ENCODE measurements at regions not wholly inside any gene's neighbourhood (a gene's known extent, or its start where the extent isn't known, plus 50 kb on each side); places are given as distances from the start of the nearest gene placed in this dataset.
A peak's percentile ranks its signal among the peaks of the same experiment; 100 is the strongest.

DNA sequence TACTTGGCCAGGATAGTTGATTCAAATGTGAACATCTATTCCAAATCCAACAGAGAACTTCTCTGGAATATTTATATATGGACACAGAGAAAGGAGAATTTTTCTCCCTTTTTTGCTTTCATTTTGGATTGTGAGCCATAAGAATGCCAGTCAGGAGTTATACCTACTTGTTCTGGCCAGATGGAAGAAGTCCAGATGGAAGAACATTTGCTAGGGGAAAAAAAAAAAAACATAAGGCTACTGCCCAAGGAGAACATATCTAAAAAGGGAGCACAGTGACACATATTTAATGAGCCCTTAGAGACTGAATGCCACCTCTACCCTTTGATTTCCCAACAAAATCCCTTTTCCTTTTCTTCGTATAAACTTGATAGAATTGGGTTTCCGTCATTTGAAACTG, 61.7 kb upstream of the PPP2R2B start:
- no peak for DNase-seq

DNA sequence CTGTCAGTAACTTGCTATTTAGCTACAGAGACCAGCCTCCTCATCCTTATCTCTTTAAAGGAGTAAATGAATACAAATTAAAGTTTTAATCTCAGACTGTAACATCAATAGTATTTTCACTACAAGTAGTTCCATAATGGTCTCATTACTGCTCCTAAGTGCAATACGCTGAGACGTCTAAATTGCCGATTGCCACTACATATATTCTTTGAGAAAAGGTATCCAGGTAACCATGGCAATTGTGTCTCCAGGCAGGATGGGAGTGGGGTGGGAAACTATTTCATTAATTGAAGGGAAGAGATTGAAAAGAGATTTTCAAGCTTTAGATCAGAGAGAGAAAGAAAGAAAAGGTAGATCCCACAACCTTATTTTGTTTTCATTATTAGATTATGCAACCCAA, 65.5 kb upstream of the PPP2R2B start:
- no peak for DNase-seq

DNA sequence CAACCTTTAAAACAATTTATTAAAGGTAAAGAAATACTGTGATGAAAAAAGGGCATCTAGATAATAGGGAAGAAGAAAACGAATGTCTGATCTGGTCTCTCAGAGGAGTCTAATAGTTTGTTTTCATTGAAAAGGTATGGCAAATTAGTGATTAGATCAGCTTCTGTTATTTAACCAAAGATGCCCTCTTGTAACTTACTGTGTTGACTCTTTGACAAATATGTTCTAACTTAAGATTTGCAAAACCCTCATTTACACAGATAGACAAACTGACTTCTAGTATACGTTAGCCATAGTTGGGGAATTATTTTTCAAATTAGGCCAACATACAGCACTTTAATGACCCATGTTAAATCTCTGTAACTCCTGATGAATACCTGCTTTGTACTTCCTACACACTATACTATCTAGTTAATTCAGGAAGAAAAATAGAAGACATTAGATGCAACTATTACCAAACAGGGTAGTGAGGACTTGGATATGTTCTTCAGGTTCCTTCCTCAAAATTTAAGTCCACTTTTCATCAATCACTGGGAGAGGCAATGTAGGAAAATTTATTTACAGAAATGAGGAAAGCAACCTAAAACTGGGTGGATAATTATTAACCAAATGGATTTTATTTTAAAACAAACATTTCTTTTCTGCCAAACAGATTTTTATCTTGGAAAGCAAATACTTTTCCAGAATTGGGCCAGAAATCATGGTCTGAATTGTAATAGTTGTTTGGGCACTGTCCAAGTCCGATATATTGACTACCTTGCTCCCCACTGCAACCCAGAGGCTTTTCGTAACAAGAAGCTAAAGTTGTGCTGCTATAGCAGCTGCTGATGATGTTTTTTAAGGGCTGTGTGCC, 66.4 kb upstream of the PPP2R2B start:
- no peak for DNase-seq

DNA sequence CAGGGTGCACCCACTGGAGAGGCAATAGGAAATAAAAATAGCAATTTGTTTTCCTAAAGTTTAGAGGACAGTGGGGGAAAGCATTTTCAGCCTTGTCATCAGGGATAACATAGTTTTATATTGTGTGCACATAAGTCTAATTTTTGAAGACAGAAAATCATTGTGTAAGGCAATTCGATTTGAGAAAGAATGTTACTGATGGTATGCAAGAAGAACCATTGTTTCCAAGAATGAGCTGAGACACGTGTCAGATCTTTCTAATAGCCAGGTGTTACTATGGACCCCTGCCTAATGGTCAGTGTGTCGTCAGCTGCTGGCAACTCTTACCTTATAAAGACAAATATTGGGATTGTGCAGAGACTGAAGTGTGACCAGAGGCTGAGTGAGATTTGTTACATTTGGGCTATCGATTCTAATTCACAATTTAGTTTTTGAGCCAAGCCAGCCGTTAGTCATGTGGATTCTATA, 67.1 kb upstream of the PPP2R2B start:
- no peak for DNase-seq

DNA sequence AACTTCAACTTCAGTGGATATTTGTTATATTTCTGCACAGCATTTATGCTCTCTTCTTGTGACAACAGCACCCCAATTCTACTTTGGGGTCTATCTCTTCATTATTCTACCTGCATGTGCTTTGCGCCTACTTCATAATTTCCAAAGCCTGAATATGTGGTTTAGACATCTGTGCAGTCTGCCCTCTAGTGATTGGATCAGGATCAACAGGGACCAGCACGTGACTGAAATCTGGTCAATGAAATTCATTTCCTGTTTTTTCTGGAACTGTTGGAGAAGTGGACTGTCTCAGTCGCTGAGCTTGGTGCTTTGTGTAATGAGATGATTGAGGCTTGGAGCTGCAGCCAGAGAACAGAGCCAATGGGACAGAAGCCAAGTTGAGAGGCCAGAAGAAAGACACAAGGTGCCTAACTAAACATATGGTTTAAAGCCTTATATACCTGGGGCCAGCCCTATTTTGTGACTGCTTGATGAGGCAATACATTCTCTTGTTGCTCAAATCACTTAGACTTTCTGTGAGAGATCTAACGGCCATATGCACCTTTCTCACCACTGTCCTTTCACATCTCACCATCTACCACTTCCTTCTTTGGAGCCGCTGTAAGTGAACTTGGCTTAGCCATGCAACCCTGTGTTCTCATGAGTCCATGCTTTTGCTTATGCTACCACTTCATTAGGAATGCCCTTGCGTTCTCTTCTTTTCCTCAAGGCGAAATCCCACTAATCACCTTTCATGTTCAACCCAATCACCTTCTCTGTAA, 68.8 kb upstream of the PPP2R2B start:
- peak; percentile 16 for DNase-seq

DNA sequence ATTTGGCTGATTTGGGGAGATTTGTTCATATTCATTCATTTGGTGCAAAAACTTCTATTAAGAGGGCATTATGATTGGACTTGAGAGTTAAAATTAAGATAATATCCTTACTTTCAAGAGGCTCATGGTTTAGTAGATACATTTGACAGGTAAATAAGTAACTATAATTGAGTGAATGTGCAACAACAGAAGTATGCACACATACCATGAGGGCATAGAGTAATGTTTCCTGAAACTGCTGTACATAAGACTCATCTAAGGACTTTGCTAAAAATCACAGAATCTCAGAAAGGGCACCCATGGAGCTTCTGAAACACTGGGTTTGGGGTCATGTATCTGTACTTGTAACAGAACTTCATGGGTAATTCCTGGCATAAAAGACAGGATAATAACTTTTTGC, 70.1 kb upstream of the PPP2R2B start:
- no peak for DNase-seq

DNA sequence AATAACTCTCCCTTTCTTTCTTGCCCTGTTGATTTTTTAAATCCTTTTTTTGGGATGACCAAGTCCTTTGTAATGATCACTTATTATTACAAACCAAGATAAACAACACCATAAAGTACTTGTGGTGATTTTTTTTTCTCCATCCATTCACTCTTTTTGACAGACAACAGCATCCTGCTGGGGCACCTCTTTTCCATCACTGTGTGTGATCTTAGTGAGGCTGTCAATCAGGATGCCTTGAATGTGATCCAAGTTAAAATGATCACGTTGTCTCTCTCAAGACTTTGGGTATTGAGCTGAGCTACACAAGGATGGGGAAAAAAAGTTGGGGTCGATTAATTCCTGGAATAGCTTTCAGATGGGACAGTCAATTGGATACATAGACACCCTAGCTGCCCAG, 73.6 kb upstream of the PPP2R2B start:
- DNase-seq, result no peak

DNA sequence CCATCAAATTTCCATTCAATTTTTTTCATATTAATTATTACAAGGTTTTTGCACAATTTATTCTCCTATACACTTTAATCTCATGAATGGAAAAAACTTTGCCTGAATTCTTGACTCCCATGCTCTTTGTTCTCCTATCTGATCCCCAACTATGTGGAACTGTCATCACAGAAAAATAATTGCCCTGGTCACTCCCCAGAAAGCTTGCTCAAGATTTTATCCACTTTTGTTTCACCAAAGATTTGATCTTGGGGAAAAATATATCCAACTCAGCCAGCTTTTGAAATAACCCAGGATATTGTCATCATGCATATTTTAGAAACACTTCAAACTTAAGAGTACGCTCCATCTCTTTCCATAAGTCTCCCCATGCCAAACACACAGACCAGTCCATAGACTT, 77.7 kb upstream of the PPP2R2B start:
- DNase-seq, result no peak

DNA sequence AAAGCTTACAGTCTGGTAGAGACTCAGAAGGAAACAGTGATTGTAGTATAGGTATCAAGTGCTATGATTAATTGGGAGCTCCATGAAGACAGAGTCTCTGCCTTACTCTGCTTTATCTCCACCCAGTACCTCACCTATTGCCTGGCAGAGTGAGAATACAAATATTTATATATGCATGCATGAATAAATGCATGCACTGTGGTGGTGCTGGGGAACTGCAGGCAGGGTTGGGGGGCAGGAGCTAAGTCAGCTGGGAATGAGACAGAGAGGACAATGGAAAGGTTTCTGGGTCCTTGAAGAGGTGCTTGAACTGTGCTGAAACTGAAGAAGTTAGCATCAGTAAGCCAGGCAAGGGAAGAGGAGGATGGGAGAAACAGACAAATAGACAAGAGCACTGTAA, 80.8 kb upstream of the PPP2R2B start:
- no peak for DNase-seq

DNA sequence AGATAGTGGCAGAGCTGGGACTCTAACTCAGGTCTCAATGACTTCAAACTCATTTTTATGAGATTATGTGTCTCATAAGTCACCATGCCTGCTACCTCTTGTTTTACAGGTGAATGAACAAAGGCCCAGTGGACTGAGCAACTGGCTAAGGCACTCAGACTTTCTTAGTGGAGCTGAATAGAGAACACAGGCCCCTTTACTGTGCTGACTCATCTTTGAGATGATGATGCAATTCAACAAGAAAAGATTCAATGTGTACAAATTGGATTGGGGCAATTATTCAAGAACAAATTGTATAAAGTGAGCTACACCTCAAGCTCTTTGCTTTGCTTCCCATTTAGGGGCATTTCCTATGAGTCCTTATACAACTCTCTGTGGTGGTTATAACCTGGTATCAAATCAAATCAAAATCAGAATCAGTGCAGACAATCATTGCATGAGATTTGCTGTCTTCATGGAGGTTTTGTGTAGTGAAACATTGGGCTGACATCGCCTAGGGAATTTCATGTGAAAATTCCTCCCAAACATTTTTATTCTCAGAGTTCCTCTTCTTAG, 84.3 kb upstream of the PPP2R2B start:
- DNase-seq, result peak; percentile 8

DNA sequence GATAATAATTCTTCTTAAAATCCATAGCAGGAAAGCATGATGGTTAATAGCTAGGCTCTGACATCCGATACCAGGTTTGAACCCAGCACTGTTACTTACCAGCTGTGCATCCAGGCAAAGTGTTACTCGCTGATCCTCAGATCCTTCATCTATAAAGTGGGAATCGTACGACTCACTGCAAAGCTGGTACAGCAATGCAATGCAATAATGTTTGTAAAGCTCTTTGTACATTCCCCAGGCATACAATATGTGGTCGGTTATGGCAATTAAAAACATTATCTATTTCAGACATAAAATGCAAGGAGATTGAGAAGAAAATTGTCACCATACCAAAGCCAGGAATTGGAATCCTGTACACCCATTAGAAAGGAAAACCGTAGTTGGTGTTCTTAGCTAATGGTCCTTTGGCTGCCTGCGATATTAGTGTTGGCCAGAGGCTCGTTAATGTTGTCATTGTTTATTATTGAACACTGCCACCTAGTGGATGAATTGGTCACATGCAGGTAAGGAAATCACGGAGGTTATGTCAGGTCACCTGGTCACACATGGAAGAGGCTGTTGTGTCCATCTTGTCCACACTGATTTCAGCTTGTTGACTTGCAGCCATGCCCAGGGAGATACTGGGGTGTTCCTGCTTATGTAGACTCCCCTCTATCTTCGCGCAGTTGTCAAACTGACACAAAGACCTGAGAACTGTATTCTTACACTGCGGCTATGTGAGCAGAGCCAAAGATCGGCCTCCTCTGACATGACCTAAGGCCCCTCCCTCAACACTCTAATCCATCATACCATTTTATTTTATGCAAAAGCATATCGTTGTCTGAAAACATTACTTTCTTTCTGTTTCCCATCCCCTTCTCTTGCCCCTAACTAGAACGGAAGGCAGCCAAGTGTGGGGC, 87.5 kb upstream of the PPP2R2B start:
- DNase-seq, result peak; percentile 79

DNA sequence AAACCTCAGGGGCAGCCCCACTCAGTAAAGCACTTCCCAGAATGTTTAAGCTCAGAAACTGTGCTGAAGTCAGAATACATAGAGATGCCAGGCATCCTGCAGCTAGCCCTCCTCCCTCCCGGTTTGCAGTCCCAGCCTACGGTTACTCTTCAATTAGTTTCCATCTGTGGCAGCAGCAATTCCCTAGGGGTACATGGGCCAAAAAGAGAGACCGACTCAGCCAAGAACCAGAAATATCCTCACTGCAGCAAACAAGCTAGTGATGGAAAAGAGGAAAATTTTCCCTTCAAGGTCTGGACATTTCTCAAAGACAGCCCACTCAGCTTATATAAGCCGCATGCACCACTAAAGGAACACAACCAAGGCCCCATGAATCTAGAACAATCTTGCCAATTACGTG, 89.1 kb upstream of the PPP2R2B start:
- no peak for DNase-seq

DNA sequence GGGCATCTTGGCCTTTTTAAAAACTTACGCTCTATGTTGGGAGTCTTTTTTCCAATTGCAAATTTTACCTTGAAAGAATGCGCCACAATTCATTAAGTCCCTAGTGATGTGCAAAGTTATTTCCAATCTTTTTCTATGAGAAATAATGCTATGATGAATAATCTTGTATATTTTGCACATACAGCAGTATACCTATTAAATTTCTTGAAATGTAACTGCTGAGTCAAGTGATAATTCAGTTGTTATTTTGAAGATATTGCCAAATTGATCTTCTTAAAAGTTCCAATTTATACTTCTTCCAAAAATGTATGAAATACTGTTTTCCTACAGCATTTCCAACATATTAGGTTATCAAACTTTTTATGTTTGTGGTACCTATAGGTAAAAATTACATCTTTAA, 92.8 kb upstream of the PPP2R2B start:
- no peak for DNase-seq

DNA sequence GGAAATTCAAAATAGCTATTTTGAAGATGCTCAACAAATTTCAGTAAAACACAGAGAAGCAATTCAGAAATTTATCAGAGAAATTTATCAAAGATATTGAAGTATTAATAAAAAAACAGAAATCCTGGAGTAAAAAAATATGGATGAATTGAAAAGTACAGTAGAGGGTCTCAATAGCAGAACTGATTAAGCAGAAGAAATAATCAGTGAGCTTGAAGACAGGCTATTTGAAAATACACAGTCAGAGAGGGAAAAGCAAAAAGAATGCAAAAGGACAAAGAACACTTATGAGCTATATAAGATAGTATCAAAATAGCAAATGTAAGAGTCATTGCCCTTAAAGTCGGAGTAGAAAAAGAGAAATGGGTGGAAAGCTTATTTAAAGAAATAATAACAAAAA, 107.9 kb upstream of the PPP2R2B start:
- DNase-seq, result no peak

DNA sequence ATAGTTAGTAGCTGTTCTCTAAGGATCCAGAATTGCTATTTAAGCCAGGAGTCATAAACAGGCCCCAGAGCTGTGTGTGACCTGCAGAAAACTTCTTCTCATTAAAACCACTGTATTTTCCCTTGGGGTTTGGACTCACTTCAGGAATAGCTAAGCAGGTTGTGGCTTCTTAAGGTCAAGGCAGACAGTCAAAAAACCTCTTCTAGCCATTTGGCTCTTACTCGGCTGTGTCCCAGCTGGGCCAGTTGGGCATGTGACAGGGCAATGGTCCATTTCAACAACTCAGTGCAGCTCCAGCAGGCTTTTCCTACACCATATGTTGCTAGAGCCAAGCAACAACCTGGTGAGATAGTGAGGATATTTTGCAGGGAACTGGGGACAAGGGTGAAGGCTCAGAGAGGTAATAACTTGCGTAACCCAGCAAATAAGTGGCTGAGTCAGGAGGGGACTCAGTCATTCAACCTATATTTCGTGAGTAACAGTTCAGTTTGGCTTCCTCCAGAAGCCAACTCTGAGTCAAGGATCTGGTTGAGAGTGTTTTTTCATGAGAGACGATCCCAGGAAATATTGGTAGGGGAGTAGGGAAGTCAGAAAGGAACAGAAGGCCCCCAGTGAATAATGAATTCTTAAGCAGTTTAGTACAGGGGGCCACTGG, 115.4 kb upstream of the PPP2R2B start:
- DNase-seq, result no peak

DNA sequence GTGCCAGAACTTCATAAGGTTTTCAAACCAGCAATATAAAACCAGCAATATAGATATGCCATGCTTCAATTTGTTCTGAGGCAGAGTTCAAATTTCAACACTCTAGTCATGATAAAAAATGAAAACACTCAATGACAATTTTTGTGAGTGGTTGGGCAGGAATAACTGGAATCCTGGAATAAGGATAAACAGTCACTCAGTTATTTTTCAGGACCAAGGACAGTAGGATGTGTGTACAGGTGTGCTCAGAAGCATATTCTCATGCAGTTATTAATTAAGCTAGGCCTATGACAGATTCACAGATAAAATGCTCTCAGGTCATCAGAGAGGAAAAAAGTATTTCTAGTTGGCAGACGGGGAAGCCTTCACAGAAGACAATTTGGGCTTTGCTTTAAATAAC, 117.3 kb upstream of the PPP2R2B start:
- no peak for DNase-seq

DNA sequence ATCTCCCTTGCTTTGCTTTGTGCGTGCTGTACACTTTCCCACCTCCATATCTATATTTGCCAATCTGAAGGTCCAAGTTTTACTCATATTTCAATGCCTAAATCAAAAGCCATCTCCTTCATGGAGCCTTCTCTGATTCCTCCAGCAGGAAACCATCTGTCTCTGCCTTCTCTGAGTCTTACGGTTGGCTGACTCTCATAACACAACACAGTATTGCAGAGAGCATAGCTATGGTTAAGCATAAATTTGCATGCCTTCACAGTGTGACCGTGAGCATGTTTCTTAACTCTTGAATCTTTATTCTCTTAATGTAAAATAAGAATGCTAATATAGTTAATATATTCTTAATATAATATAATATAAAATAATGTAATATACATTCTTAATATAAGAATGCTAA, 136.8 kb upstream of the PPP2R2B start:
- DNase-seq, result no peak

DNA sequence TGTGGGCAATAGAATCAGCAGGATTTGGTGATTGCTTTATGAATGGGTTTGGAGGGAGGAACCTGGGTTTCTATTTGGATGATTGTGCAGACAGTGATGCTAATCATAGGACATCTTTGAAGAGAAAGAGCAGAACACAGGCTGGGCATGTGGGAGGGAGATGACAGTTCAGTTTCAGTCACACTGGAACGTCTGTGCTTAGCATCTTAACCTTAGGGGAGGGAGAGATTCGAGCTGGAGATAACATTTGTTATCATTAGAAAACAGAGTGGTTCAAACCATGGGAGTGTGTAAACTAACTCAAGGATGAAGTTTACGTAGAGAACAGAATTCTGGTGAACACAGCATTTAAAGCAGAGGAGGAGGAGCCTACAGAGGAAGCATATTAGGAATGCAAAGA, 138.6 kb upstream of the PPP2R2B start:
- no peak for DNase-seq

DNA sequence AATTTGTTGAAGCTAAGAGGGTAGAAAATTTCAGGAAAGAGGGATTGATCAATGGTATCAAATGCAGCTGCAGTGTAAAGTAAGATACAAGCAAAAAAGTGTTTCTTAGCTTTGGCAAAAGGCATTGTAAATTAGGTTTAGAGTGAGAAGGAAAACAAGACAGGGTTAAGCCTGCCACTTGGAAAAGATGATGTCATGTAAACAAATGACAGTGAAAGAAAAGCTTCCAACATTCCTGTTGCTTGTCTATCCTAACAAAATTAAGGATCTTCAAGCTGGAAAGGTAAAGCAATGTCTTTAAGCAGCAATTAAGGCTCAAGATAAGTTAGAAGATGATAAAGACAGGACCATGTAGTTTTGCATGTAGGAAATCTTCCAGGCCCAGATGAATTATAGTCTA, 139.1 kb upstream of the PPP2R2B start:
- DNase-seq, result no peak

DNA sequence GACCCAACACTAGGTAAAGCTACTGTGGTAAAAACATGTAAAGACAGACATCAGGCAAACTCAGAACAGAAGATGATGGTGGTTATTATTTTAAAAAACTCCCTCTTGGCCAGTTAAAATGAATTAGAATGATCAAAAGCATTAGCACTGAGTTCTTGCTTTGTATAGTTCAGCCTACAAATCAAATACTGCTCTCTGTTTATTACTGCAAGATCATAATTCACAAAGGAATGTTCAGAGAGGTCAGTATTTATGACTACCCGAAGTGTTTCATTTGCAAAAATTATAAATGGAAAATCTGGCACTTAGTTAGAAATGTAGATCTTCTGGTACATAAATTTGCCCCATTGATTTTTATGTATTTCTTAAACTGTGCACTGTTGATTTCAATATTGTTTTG, 140.3 kb upstream of the PPP2R2B start:
- no peak for DNase-seq

DNA sequence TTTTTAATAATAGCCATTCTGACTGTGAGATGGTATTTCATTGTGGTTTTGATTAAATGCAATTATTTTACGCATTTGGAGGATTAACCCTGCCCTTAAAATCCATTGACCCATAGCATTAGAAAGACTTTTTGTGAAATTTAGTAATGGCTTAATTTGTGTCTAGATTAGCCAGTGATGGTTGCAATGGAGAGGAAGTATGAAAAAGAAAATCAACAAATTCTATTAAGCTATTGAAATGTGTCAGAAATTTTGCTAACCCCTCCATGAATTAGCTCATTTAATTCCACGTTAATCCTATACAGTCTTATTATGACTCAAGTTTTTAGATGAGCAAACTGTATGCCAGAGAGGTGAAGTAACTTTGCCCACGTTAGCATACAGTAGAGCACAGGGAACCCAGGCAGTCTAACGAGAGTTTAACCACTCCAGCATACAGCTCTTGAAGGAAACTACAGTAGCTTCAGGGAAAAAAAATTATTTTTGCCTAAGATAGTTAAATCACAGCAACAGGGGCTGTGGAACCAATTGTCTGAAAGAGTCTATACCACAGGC, 158.2 kb upstream of the PPP2R2B start:
- no peak for DNase-seq

All from activated CD4-positive, alpha-beta T cell treated with anti-CD3 and anti-CD28 coated beads, Interleukin-2, Interleukin-6, amounts not matched to agents 100 ng/mL and 50 ng/mL, durations not matched to agents 16 hours and 8 hours (primary cell).